ENCODE measurements at regions not wholly inside any gene's neighbourhood (a gene's known extent, or its start where the extent isn't known, plus 50 kb on each side); places are given as distances from the start of the nearest gene placed in this dataset.

- H3K4me3 ChIP-seq (ENCODE audit: low read depth, poor library complexity, severe bottlenecking): no peak overlapping the region
- intact Hi-C loops (cut with DNase I; ENCODE audit: low total_unique reads): no loop called here
- no peak for DNase-seq (ENCODE audit: low spot score in 2 of 2)
- WGBS, 2 donors: 68 to 70% methylated on average over 3 of the region's 3 CpGs
- no peak for TF ChIP-seq POLR2A (IDR thresholded peaks at IDR 0.05)
- no peak for TF ChIP-seq CTCF (IDR thresholded peaks at IDR 0.05)
Observed at GRCh38 chr3:117263270-117263669, 553.7 kb downstream of the TUSC7 start.

GRCh38 chr3:117263745-117264144, 554.2 kb downstream of the TUSC7 start:
- intact Hi-C loops (cut with DNase I; ENCODE audit: low total_unique reads): no loop called here
- no peak for DNase-seq (ENCODE audit: low spot score in 2 of 2)
- WGBS, 2 donors: 45 to 58% methylated on average over 1 of the region's 1 CpG
- TF ChIP-seq POLR2A (IDR thresholded peaks at IDR 0.05) (no peak), CTCF (IDR thresholded peaks at IDR 0.05) (no peak)
- H3K4me3 ChIP-seq (ENCODE audit: low read depth, poor library complexity, severe bottlenecking): no peak overlapping the region

- H3K4me3 ChIP-seq (ENCODE audit: low read depth, poor library complexity, severe bottlenecking): no peak overlapping the region
- TF ChIP-seq POLR2A (IDR thresholded peaks at IDR 0.05): no peak
- no peak for DNase-seq (ENCODE audit: low spot score in 2 of 2)
- intact Hi-C loops (cut with DNase I; ENCODE audit: low total_unique reads): no loop called here
- WGBS, 2 donors: 67 to 81% methylated on average over 2 of the region's 2 CpGs
Observed at GRCh38 chr3:117264204-117264994, 554.8 kb downstream of the TUSC7 start.

- no peak for DNase-seq (ENCODE audit: low spot score in 2 of 2)
- TF ChIP-seq POLR2A (IDR thresholded peaks at IDR 0.05) (no peak), CTCF (IDR thresholded peaks at IDR 0.05) (no peak)
- intact Hi-C loops (cut with DNase I; ENCODE audit: low total_unique reads): no loop called here
- no peak overlapping the region for H3K4me3 ChIP-seq (ENCODE audit: low read depth, poor library complexity, severe bottlenecking)
Observed at GRCh38 chr3:117266806-117267205, 557.2 kb downstream of the TUSC7 start.

DNA sequence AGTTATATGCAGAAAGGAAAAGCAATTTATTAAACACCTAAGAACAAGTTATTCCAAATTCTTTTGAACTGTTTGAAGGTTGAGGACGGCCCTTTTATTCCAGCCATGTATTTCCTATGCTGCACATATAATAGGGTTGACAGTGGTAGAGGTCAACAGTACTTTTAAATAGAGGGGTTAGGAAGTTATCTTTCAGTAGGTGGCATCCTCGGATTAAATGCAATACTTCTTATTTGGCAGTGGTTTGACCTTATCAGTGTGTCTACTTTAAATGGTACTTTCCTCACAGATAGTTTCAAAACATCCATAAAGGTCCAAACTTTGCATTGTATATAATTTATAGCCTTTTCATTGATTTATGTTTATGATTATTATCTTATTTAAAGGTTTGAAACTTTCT, 558.7 kb downstream of the TUSC7 start:
- no peak overlapping the region for H3K4me3 ChIP-seq (ENCODE audit: low read depth, poor library complexity, severe bottlenecking)
- intact Hi-C loops (cut with DNase I; ENCODE audit: low total_unique reads): no loop called here
- TF ChIP-seq CTCF (IDR thresholded peaks at IDR 0.05): no peak
- TF ChIP-seq POLR2A (IDR thresholded peaks at IDR 0.05): no peak
- WGBS, 2 donors: 77 to 78% methylated on average over 2 of the region's 2 CpGs
- DNase-seq (ENCODE audit: low spot score in 2 of 2): no peak

GRCh38 chr3:117272274-117272673, 562.7 kb downstream of the TUSC7 start:
- intact Hi-C loops (cut with DNase I; ENCODE audit: low total_unique reads): no loop called here
- TF ChIP-seq POLR2A (IDR thresholded peaks at IDR 0.05) (no peak), CTCF (IDR thresholded peaks at IDR 0.05) (no peak)
- H3K4me3 ChIP-seq (ENCODE audit: low read depth, poor library complexity, severe bottlenecking): no peak overlapping the region
- no peak for DNase-seq (ENCODE audit: low spot score in 2 of 2)
- 67 to 83% methylated on average over 2 of the region's 2 CpGs for WGBS, 2 donors

Measured in lower leg skin (tissue), 4 donors.